GM18858 (cell line): ENCODE measurements at regions not wholly inside any gene's neighbourhood (a gene's known extent, or its start where the extent isn't known, plus 50 kb on each side); places are given as distances from the start of the nearest gene placed in this dataset.

Source experiments
- ATAC-seq: cut with Tn5 transposase; IDR thresholded peaks from one replicate; pipeline ENCODE4 v1.9.1; 2021; ENCODE audit not compliant: unreplicated experiment

DNA sequence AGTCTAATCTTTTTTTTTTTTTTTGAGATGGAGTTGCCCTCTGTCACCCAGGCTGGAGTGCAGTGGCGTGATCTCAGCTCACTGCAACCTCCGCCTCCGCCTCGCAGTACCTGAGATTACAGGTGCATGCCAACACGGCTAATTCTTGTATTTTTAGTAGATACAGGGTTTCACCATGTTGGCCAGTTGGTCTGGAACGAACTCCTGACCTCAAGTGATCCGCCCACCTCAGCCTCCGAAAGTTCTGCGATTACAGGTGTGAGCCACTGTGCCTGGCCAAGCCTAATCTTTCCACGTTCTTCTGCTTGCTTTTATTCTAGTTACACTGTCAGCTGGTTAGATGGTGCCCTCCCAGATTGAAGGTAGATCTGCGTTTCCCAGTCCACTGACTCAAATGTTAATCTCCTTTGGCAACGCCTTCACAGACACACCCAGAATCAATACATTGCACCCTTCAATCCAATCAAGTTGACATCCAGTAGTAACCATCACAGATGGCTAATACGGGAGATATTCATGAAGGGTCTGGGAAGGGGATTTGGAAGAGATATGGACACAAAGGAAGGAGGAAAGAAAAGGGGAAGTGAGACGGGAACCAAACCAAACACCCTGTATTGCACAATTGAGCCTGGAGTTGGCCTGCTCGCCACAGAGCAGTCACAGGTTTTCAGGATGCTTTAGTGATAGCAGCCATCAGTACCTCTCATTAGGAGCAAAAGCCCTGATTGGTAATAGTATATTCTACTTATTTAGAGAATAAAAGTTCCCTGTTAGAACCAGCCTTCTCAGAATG lies 229.8 kb downstream of the PIK3C3 start:
- ATAC-seq, result no peak

DNA sequence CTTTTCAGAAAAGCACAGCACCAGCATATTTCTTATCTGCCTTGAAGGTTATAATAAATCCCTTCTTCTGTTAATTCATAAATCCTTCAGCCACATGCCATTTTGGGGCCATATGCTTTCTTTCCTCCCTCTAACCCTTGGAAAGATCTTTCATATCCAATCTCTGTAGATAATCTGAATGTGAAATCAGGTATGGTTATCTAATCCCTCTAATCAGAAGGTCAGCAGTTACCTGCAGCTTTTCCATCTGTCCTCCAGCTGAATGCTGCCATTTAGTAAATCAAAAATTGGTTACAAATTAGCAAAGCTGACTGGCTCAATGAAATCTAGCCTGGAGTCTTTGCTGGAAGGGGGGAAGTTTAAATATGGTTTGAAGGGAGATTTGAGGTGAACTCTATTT lies 230.5 kb downstream of the PIK3C3 start:
- no peak for ATAC-seq

DNA sequence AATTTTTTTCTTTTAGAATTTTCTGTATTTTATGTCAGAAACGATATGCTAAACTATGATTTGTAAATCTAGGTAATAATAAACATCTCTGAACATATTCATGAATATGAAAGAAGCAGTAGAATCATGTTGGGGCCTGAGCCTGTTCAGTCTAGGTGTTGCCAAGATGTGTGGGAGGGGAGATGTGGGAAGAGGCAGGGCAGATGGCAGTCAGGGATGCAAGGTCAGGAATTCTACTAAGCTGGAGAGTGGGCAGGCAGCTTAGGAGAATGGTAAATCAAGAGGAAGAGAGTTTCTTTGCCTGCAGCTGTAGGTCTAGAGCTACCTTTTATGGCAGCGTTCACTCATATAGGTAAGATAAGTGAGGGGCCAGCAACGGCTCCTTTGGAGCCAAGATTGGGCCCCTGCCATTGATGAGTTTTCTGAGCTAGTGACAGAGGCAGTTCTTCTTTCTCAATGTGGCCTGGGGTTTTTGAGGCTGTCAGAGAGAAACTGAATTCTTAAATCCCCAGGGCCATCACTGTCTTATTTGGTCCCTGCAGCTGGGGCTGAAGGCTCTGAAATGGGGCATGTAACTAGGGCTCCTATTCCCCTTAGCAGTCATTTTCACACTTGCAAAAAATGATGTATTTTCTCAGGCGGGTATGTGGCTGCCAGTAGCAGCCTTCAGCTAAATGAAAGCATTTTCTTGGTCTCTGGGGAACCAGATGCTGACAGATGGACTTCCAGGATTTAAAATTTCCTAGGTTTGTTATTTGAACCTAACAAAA lies 232.8 kb downstream of the PIK3C3 start:
- peak; percentile 74 for ATAC-seq

DNA sequence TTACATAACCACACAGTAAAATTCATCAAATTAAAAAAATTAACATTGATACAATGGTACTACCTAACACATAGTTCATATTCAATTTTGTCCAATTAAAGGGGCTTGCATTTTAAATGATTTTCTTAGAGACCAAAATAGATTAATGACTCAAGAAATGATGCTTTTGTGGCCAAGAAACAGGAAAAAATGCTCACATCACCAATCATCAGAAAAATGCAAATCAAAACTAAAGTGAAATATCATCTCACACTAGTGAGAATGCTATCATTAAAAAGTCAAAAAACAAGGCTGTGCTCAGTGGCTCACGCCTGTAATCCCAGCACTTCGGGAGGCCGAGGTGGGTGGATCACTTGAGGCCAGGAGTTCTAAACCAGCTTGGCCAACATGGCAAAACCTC lies 235.6 kb downstream of the PIK3C3 start:
- ATAC-seq, result no peak

- no peak for ATAC-seq
Observed at GRCh38 chr18:42192251-42193248, 237.5 kb downstream of the PIK3C3 start.

DNA sequence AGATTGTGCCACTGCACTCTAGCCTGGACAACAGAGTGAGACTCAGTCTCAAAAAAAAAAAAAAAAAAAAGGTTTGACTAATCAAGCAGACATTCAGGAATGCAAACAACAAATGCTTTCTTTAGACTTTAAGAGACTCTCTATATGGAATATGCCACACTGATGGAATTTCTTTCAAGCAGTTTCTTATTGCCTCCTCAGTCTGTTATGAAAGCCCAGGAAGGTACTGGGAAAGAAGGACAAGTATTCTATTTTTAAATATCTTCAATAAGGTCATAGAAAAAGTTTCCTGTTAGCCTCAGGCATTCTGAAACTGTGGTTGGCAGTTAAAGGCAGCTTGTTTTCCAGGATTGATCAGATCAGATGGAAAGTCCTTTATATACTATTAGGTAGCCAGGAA lies 241.6 kb downstream of the PIK3C3 start:
- no peak for ATAC-seq

GRCh38 chr18:42201137-42201536 lies 246.1 kb downstream of the PIK3C3 start:
- ATAC-seq, result no peak

- ATAC-seq, result no peak
Observed at GRCh38 chr18:42211201-42211600, 256.2 kb downstream of the PIK3C3 start.

GRCh38 chr18:42222557-42222956 lies 267.5 kb downstream of the PIK3C3 start:
- ATAC-seq, result no peak

DNA sequence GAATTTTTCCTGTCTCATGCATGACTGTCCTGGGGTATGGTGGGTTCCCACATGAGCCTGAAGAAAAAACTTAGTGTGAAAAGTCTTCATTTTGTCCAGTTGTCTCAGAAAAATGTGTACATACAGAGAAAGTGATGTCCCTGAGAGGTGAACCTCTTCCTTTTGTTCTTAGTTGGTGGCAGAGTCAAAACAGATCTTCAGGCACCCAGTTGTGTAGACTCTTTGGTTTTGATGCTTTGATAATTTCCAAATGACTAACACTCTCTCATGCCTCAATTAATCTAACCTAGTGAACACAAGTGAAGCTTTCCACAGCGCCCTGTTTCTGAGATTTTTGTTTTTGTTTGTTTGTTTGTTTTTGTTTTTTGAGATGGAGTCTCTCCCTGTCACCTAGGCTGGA lies 273.5 kb downstream of the PIK3C3 start:
- peak; percentile 31 for ATAC-seq

DNA sequence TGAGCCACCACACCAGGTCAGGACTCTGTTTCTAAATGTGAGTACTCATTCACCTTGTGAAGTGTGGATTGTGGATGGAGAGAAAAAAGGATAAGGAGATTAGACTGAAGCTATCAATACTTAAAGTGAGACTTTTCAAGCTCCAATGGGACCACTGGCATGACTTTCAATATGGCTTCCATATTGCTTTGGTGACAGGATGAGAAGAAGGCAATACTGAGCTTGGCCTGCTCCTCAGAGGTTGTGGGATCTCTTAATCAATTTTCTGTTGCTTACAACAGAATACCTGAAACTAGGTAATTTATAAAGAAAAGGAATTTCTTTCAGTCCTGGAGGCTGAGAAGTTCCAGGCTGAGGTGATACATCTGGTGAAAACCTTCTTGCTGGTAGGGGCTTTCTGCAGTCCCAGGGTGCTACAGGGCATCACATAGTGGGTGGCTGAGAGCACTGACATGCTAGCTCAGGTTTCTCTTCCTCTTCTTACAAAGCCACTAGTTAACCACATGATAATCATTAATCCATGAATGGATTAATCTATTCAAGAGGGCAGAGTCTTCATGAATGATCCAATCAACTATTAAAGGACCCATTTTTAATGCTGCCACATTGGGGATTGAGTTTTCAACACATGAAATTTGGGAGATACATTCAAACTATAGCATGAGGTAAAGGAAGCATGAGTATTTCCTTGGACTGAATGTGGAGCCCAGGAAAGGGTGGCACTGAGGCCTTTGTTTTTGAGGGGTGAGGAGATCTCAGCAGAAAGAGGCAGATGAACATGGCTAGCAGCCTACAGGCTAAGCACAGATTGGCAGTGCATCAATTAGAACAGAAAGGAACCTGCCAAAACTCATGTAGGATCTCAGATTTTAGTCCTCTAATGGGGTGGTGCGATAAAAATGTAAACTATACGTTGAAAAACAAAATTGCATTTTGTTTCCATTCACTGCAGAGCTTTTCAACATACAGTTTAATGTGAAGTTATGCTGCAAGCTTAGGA lies 274.5 kb downstream of the PIK3C3 start:
- peak; percentile 98 for ATAC-seq

GRCh38 chr18:42230636-42231035 lies 275.6 kb downstream of the PIK3C3 start:
- ATAC-seq, result no peak

GRCh38 chr18:42231284-42231683 lies 276.2 kb downstream of the PIK3C3 start:
- no peak for ATAC-seq

GRCh38 chr18:42231796-42232195 lies 276.8 kb downstream of the PIK3C3 start:
- no peak for ATAC-seq

DNA sequence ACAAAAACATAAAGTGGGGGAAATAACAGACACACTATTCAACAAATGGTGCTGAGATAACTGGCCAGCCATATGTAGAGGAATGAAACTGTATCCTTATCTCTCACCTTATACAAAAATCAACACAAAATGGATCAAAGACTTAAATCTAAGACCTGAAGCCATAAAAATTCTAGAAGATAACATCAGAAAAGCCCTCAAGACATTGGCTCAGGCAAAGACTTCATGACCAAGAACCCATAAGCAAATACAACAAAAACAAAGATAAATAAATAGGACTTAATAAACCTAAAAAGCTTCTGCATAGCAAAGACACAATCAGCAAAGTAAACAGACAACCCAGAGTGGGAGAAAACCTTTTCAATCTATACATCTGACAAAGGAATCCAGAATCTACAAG lies 278.9 kb downstream of the PIK3C3 start:
- ATAC-seq, result no peak

GRCh38 chr18:42242758-42243157 lies 287.7 kb downstream of the PIK3C3 start:
- no peak for ATAC-seq

- no peak for ATAC-seq
Observed at GRCh38 chr18:42245137-42245536, 290.1 kb downstream of the PIK3C3 start.

DNA sequence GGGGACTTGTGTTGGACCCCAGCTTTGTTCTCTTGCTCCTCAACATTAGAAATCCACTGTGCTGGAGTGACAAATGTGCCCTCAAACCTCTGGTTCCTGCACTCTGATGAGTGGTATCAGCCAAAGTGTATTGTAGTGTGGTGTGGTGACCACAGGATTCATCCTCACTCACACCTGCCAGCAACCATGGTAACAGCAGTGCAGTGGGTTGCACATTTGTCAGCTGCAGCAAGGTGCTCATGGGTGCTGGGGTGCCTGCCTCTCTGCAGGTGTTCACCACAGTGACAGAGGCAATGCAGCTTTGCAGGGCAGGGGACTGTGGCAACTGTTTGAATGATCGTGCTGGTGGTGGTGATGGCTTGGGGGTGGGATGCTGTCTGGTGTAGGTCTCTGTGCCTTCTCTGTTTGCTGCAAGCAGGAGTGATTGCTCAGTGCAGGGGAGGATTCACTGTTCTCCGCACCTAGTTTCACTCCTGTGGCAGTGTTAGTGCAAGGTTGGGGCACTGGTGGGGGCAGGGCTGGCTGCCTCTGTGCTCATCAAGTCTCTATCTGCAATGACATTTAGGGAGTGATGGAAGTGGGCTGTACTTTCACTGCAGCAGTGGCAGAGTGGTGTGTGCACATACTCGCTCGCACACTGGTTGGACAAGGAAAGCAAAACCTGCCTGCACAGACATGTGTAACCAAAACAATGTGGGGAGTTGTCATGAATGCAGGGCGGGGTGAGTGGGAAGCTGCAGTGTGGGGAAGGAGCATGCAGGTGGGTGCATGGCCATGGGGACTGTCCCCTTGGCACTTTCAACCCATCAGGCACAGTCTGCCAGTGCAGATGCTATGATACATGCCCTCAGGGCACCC lies 301.1 kb downstream of the PIK3C3 start:
- ATAC-seq, result no peak
